H9 (cell line): ENCODE measurements at regions not wholly inside any gene's neighbourhood (a gene's known extent, or its start where the extent isn't known, plus 50 kb on each side); places are given as distances from the start of the nearest gene placed in this dataset.

Experiments used
- DNase-seq: peaks from one replicate; pipeline ENCODE4 v3.0.0-alpha.2; 2017
- H2AFZ ChIP-seq: one replicate; pipeline ENCODE4 v1.6.1; 2013; ENCODE audit warnings: mild to moderate bottlenecking, low read length, control low read depth, moderate library complexity
- H2AK5ac ChIP-seq: 2 replicates; pipeline ENCODE4 v1.6.1; 2013; ENCODE audit warnings: low read length, control low read depth, mixed read lengths; ENCODE audit not compliant: insufficient read length
- H2BK120ac ChIP-seq: one replicate; pipeline ENCODE4 v1.6.1; 2013; ENCODE audit warnings: low read depth, mild to moderate bottlenecking, low read length, control low read depth, inconsistent platforms; ENCODE audit not compliant: poor library complexity, severe bottlenecking
- H2BK12ac ChIP-seq: 2 replicates; pipeline ENCODE4 v1.6.1; 2013; ENCODE audit warnings: low read length, control low read depth, mixed read lengths, low read depth; ENCODE audit not compliant: insufficient read length
- H2BK15ac ChIP-seq: 2 replicates; pipeline ENCODE4 v1.6.1; 2013; ENCODE audit warnings: low read depth, low read length, control low read depth
- H2BK20ac ChIP-seq: one replicate; pipeline ENCODE4 v1.6.1; 2013; ENCODE audit warnings: low read depth, mild to moderate bottlenecking, low read length, control low read depth, inconsistent platforms; ENCODE audit not compliant: poor library complexity, severe bottlenecking
- H2BK5ac ChIP-seq: 2 replicates; pipeline ENCODE4 v1.6.1; 2013; ENCODE audit warnings: low read length, control low read depth, mixed read lengths; ENCODE audit not compliant: insufficient read length
- H3K14ac ChIP-seq: 2 replicates; pipeline ENCODE4 v1.6.1; 2013; ENCODE audit warnings: low read length, control low read depth; ENCODE audit not compliant: insufficient read depth
- H3K18ac ChIP-seq: 2 replicates; pipeline ENCODE4 v1.6.1; 2013; ENCODE audit warnings: low read depth, mild to moderate bottlenecking, mixed read lengths, low read length, control low read depth; ENCODE audit not compliant: insufficient read length
- H3K23ac ChIP-seq: 2 replicates; pipeline ENCODE4 v1.6.1; 2013; ENCODE audit warnings: low read length, control low read depth, mixed read lengths, low read depth; ENCODE audit not compliant: insufficient read length
- H3K23me2 ChIP-seq: 2 replicates; pipeline ENCODE4 v1.6.1; 2013; ENCODE audit warnings: low read depth, mild to moderate bottlenecking, mixed read lengths, low read length, control low read depth; ENCODE audit not compliant: insufficient read length, poor library complexity, severe bottlenecking
- H3K27ac ChIP-seq: 2 replicates; pipeline ENCODE4 v1.5.1; 2013; ENCODE audit warnings: low read length, control low read depth, mixed read lengths, low read depth; ENCODE audit not compliant: insufficient read length
- H3K27me3 ChIP-seq: 2 replicates; pipeline ENCODE4 v1.6.1; 2013; ENCODE audit warnings: low read length, control low read depth, inconsistent platforms; ENCODE audit not compliant: insufficient read depth
- H3K4ac ChIP-seq: 2 replicates; pipeline ENCODE4 v1.6.1; 2013; ENCODE audit warnings: low read depth, mild to moderate bottlenecking, control low read depth, inconsistent platforms, low read length, moderate library complexity
- H3K4me1 ChIP-seq: 2 replicates; pipeline ENCODE4 v1.6.1; 2013; ENCODE audit warnings: low read length, control low read depth, inconsistent platforms; ENCODE audit not compliant: insufficient read depth
- H3K4me2 ChIP-seq: 2 replicates; pipeline ENCODE4 v1.6.1; 2013; ENCODE audit warnings: low read length, control low read depth, mixed read lengths; ENCODE audit not compliant: insufficient read length, insufficient read depth
- H3K56ac ChIP-seq: 2 replicates; pipeline ENCODE4 v1.6.1; 2013; ENCODE audit warnings: low read depth, mild to moderate bottlenecking, mixed read lengths, low read length, control low read depth; ENCODE audit not compliant: insufficient read length
- H3K79me1 ChIP-seq: 2 replicates; pipeline ENCODE4 v1.6.1; 2013; ENCODE audit warnings: low read depth, mild to moderate bottlenecking, moderate library complexity, low read length, control low read depth, inconsistent platforms; ENCODE audit not compliant: insufficient read depth, poor library complexity, severe bottlenecking
- H3K79me2 ChIP-seq: 2 replicates; pipeline ENCODE4 v1.6.1; 2013; ENCODE audit warnings: low read length, control low read depth, inconsistent platforms; ENCODE audit not compliant: insufficient read depth
- H3K9ac ChIP-seq: 2 replicates; pipeline ENCODE4 v1.6.1; 2013; ENCODE audit warnings: low read length, control low read depth, mixed read lengths; ENCODE audit not compliant: insufficient read length; ENCODE audit errors: extremely low read depth
- H3K9me3 ChIP-seq: one replicate; pipeline ENCODE4 v1.6.1; 2013; ENCODE audit warnings: low read depth, low read length, inconsistent platforms; ENCODE audit not compliant: control insufficient read depth
- H3T11ph ChIP-seq: one replicate; pipeline ENCODE4 v1.6.1; 2013; ENCODE audit warnings: mild to moderate bottlenecking, low read length, control low read depth, inconsistent platforms
- H4K20me1 ChIP-seq: one replicate; pipeline ENCODE4 v1.6.1; 2013; ENCODE audit not compliant: control insufficient read depth, insufficient read length, insufficient read depth
- H4K5ac ChIP-seq: 2 replicates; pipeline ENCODE4 v1.6.1; 2013; ENCODE audit warnings: low read depth, mild to moderate bottlenecking, mixed read lengths, low read length, control low read depth; ENCODE audit not compliant: insufficient read length
- H4K8ac ChIP-seq: replicated peaks from 2 replicates; pipeline ENCODE4 v1.6.1; 2013; ENCODE audit warnings: low read length, control low read depth, mixed read lengths, low read depth; ENCODE audit not compliant: insufficient read length
- H4K91ac ChIP-seq: 2 replicates; pipeline ENCODE4 v1.6.1; 2013; ENCODE audit warnings: low read depth, mild to moderate bottlenecking, moderate library complexity, mixed read lengths, low read length, control low read depth; ENCODE audit not compliant: insufficient read length
- H3K27ac Mint-ChIP-seq, 3 experiments: 2 replicates in 2 of 3; 3 replicates in 1 of 3; pipeline ENCODE4 v1.8.0; 2020 to 2021; ENCODE audit warnings: mixed read lengths in 3 of 3, mild to moderate bottlenecking in 1 of 3, moderate library complexity in 1 of 3
- H3K27me3 Mint-ChIP-seq: 2 replicates; pipeline ENCODE4 v1.8.0; 2021; ENCODE audit warnings: low read depth, mild to moderate bottlenecking, moderate library complexity, mixed read lengths
- H3K36me3 Mint-ChIP-seq, 3 experiments: 2 replicates in 2 of 3; 3 replicates in 1 of 3; pipeline ENCODE4 v1.8.0; 2020 to 2021; ENCODE audit warnings: low read depth in 3 of 3, mixed read lengths in 3 of 3; ENCODE audit not compliant: insufficient read depth in 1 of 3
- H3K4me1 Mint-ChIP-seq, 2 experiments: 2 replicates each; pipeline ENCODE4 v1.8.0; 2020; ENCODE audit warnings: mixed read lengths in 2 of 2
- H3K4me3 Mint-ChIP-seq, 2 experiments: 2 replicates in 1 of 2; 3 replicates in 1 of 2; pipeline ENCODE4 v1.8.0; 2020 to 2021; ENCODE audit warnings: mild to moderate bottlenecking in 2 of 2, mixed read lengths in 2 of 2, moderate library complexity in 1 of 2
- H3K9me3 Mint-ChIP-seq, 2 experiments: 2 replicates in 1 of 2; 3 replicates in 1 of 2; pipeline ENCODE4 v1.8.0; 2020; ENCODE audit warnings: mild to moderate bottlenecking in 2 of 2, mixed read lengths in 2 of 2, moderate library complexity in 1 of 2
- WGBS: extraction: QIAGEN DNeasy Blood & Tissue Kit; methylation state at CpG from one replicate; pipeline ENCODE4 v1.1.7; 2013; ENCODE audit warnings: missing lambda C conversion rate, low lambda C conversion rate, mixed read lengths; ENCODE audit not compliant: insufficient read length; ENCODE audit errors: extremely low coverage; 5-methylcytosine and 5-hydroxymethylcytosine counted together
- TF ChIP-seq, protein P1 (sequence below): fragments of 200-600 bp; sonication (generic); conservative IDR thresholded peaks from 3 replicates; pipeline ENCODE4 v1.8.0; 2021; ENCODE audit warnings: antibody characterized with exemption, mild to moderate bottlenecking

DNA sequence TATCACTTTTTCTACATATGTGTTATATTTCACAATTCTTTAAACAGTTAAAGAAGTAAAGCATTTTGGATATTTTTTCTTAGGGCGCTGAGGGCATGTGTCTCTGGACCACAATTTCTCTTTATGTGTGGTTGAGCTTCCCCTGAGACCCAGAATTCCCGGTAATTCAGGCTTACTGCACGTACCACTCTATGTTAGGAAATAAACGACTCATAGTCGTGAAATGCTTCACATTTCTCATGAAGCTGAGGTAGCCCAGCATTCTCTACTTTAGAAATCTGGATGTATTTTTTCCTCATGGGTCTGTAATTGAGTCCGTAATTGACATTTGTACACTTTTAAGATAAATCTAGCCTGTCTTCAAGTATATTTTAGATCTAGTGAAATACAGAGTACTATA, 170.6 kb downstream of the FZD1 start:
- Histone ChIP-seq H4K8ac (no peak overlapping the region), H3T11ph (no peak overlapping the region), H2BK20ac (no peak overlapping the region), H3K14ac (no peak overlapping the region), H2AFZ (no peak overlapping the region), H3K9me3 (no peaks in the 10 kb centered on the region), H3K27me3 (no peaks in the 10 kb centered on the region), H3K23ac (no peak overlapping the region), H4K5ac (no peak overlapping the region), H2BK12ac (no peak overlapping the region), H2AK5ac (no peak overlapping the region), H4K20me1 (no peaks in the 10 kb centered on the region), H3K79me2 (no peaks in the 10 kb centered on the region), H3K4me1 (peaks cover 5% of the 10 kb centered on the region), H3K27ac (no peak overlapping the region), H3K18ac (no peak overlapping the region), H3K23me2 (no peaks in the 10 kb centered on the region), H3K9ac (no peak overlapping the region), H3K79me1 (no peaks in the 10 kb centered on the region), H2BK15ac (no peak overlapping the region), H2BK120ac (no peak overlapping the region), H3K56ac (no peak overlapping the region), H3K4ac (no peak overlapping the region), H2BK5ac (no peak overlapping the region), H3K4me2 (no peak overlapping the region), H4K91ac (no peak overlapping the region)
- H3K36me3 Mint-ChIP-seq = peaks cover 0 to 9% (median 2%) of the 10 kb centered on the region in 3 experiments; a peak in 3 of 7 replicates
- WGBS = no CpG with 5 or more reads among the region's 6 CpGs
- H3K27ac Mint-ChIP-seq = no peak overlapping the region
- peaks cover 3% of the 10 kb centered on the region; the same call in 1 of the 2 replicates for H3K27me3 Mint-ChIP-seq
- H3K4me3 Mint-ChIP-seq = no peak overlapping the region
- no peaks in the 10 kb centered on the region; a peak in 1 of 4 replicates for H3K4me1 Mint-ChIP-seq
- H3K9me3 Mint-ChIP-seq = peaks cover 8 to 11% of the 10 kb centered on the region in 2 experiments
- DNase-seq = no peak
- TF ChIP-seq, protein P1, sequence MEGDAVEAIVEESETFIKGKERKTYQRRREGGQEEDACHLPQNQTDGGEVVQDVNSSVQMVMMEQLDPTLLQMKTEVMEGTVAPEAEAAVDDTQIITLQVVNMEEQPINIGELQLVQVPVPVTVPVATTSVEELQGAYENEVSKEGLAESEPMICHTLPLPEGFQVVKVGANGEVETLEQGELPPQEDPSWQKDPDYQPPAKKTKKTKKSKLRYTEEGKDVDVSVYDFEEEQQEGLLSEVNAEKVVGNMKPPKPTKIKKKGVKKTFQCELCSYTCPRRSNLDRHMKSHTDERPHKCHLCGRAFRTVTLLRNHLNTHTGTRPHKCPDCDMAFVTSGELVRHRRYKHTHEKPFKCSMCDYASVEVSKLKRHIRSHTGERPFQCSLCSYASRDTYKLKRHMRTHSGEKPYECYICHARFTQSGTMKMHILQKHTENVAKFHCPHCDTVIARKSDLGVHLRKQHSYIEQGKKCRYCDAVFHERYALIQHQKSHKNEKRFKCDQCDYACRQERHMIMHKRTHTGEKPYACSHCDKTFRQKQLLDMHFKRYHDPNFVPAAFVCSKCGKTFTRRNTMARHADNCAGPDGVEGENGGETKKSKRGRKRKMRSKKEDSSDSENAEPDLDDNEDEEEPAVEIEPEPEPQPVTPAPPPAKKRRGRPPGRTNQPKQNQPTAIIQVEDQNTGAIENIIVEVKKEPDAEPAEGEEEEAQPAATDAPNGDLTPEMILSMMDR = no peak
